Endothelial cell of umbilical vein (primary cell): ENCODE measurements at regions not wholly inside any gene's neighbourhood (a gene's known extent, or its start where the extent isn't known, plus 50 kb on each side); places are given as distances from the start of the nearest gene placed in this dataset.

Experiments used
- BruUV-seq: library from RNA; stranded (reverse); fragments of 400-500 nt; replicated peaks from 2 replicates; lab custom pipeline; 2021; lab: Mats Ljungman, UMichigan
- CTCF ChIA-PET: fragments of 300-600, 350-600 bp; sonication (Branson Sonifier 250); formaldehyde crosslinking; loops from one replicate; lab custom pipeline; 2021; ENCODE audit warnings: antibody characterized with exemption, inconsistent platforms; lab: Charles Lee
- POLR2A ChIA-PET: fragments of 300-600, 350-600 bp; sonication (Branson Sonifier 250); formaldehyde crosslinking; loops from one replicate; lab custom pipeline; 2021; ENCODE audit warnings: antibody characterized with exemption, inconsistent platforms; lab: Charles Lee
- DNase-seq: peaks from one replicate; pipeline ENCODE4 v3.0.0-alpha.2; 2011; ENCODE audit warnings: low read depth, low spot score
- FAIRE-seq: peaks from 2 replicates; lab custom pipeline; 2011; peaks lifted over from hg19 to GRCh38; lab: Jason Lieb, UNC
- H2AFZ ChIP-seq: 2 replicates; pipeline ENCODE4 v1.6.0; 2012; ENCODE audit warnings: low read depth, low read length, control low read depth, inconsistent platforms
- H3K27ac ChIP-seq: 2 replicates; pipeline ENCODE4 v1.5.1; 2011; ENCODE audit warnings: low read depth, mild to moderate bottlenecking, control low read depth, low read length, moderate library complexity; ENCODE audit not compliant: insufficient read depth
- H3K27me3 ChIP-seq, 2 experiments: 2 replicates each; pipeline versions ENCODE4 v1.6.0 to v1.6.1; 2011; ENCODE audit warnings: low read length in 2 of 2, mixed read lengths in 1 of 2; ENCODE audit not compliant: control insufficient read depth in 2 of 2, insufficient read depth in 2 of 2
- H3K36me3 ChIP-seq, 2 experiments: 2 replicates in 1 of 2; 3 replicates in 1 of 2; pipeline ENCODE4 v1.5.1; 2011; ENCODE audit warnings: low read length in 2 of 2, mild to moderate bottlenecking in 1 of 2, moderate library complexity in 1 of 2; ENCODE audit not compliant: control insufficient read depth in 2 of 2, insufficient read depth in 2 of 2; ENCODE audit errors: extremely low read depth in 1 of 2
- H3K4me1 ChIP-seq: 3 replicates; pipeline ENCODE4 v1.5.1; 2011; ENCODE audit warnings: mild to moderate bottlenecking, low read length; ENCODE audit not compliant: control insufficient read depth, insufficient read depth; ENCODE audit errors: extremely low read depth
- H3K4me2 ChIP-seq: 2 replicates; pipeline ENCODE4 v1.6.1; 2011; ENCODE audit warnings: low read length, control low read depth, mixed read lengths; ENCODE audit not compliant: insufficient read depth
- H3K4me3 ChIP-seq, 3 experiments: fragments of 200-600 bp in 1 of 3; sonication (generic), shearing (Covaris generic) in 1 of 3; replicated peaks in 1 of 3; 2 replicates each; pipeline ENCODE4 v1.5.1; 2011 to 2016; ENCODE audit warnings: control low read depth in 3 of 3, low read length in 3 of 3, mild to moderate bottlenecking in 2 of 3, inconsistent platforms in 1 of 3, low read depth in 1 of 3, moderate library complexity in 1 of 3; ENCODE audit not compliant: insufficient read depth in 1 of 3
- H3K79me2 ChIP-seq: 2 replicates; pipeline ENCODE4 v1.6.0; 2012; ENCODE audit warnings: low read length, inconsistent platforms; ENCODE audit not compliant: control insufficient read depth, insufficient read depth
- H3K9ac ChIP-seq: replicated peaks from 2 replicates; pipeline ENCODE3; 2011; ENCODE audit warnings: low read length, control low read depth; ENCODE audit not compliant: insufficient read depth; ENCODE audit errors: extremely low read depth
- H3K9me1 ChIP-seq: replicated peaks from 3 replicates; pipeline ENCODE4 v1.6.0; 2011; ENCODE audit warnings: mild to moderate bottlenecking, low read length; ENCODE audit not compliant: control insufficient read depth, insufficient read depth; ENCODE audit errors: extremely low read depth
- H3K9me3 ChIP-seq: replicated peaks from 2 replicates; pipeline ENCODE4 v1.5.1; 2012; ENCODE audit warnings: low read length, inconsistent platforms; ENCODE audit not compliant: control insufficient read depth, insufficient read depth
- H4K20me1 ChIP-seq: replicated peaks from 2 replicates; pipeline ENCODE3; 2011; ENCODE audit warnings: mild to moderate bottlenecking, low read length; ENCODE audit not compliant: control insufficient read depth, insufficient read depth; ENCODE audit errors: extremely low read depth
- FOS ChIP-seq: IDR thresholded peaks from 2 replicates; pipeline ENCODE4 v1.6.1; 2011; ENCODE audit warnings: mild to moderate bottlenecking, low read length, moderate library complexity, borderline replicate concordance; ENCODE audit not compliant: insufficient read depth
- GATA2 ChIP-seq: IDR thresholded peaks from 2 replicates; pipeline ENCODE4 v1.7.0; 2011; ENCODE audit warnings: low read depth, mild to moderate bottlenecking, moderate library complexity, mixed read lengths, low read length; ENCODE audit not compliant: insufficient read length, insufficient read depth
- MYC ChIP-seq: IDR thresholded peaks from one replicate; pipeline ENCODE4 v1.6.1; 2011; ENCODE audit warnings: mild to moderate bottlenecking, low read depth, low read length
- POLR2A ChIP-seq: IDR thresholded peaks from 2 replicates; pipeline ENCODE4 v1.6.1; 2012; ENCODE audit warnings: low read depth, mild to moderate bottlenecking, control low read depth, low read length
- POLR2AphosphoS5 ChIP-seq: IDR thresholded peaks from 2 replicates; pipeline ENCODE4 v1.6.1; 2012; ENCODE audit warnings: low read depth, mild to moderate bottlenecking, control low read depth, low read length, moderate library complexity; ENCODE audit not compliant: insufficient read depth
- dilution Hi-C: fragments of 300-500 bp; cut with MboI; formaldehyde crosslinking; loops from one replicate; pipeline ENCODE4 v1.15.0; 2019; ENCODE audit warnings: low sequenced_read_pairs; ENCODE audit not compliant: extremely low pct_ligation_motif_present
- intact Hi-C: fragments of 100-400 bp; cut with micrococcal nuclease; formaldehyde crosslinking; loops from one replicate; pipeline ENCODE4 v1.10.0; 2022
- TF ChIP-seq, protein P1 (sequence below), 2 donors: IDR thresholded peaks; 1 replicate in 1 of 2; 2 replicates in 1 of 2; pipeline ENCODE4 v1.5.1; 2011; ENCODE audit warnings: low read length in 2 of 2, mild to moderate bottlenecking in 2 of 2, moderate library complexity in 2 of 2, control low read depth in 1 of 2, inconsistent platforms in 1 of 2, low read depth in 1 of 2; ENCODE audit not compliant: insufficient read depth in 1 of 2; ENCODE audit errors: extremely low read depth in 1 of 2

DNA sequence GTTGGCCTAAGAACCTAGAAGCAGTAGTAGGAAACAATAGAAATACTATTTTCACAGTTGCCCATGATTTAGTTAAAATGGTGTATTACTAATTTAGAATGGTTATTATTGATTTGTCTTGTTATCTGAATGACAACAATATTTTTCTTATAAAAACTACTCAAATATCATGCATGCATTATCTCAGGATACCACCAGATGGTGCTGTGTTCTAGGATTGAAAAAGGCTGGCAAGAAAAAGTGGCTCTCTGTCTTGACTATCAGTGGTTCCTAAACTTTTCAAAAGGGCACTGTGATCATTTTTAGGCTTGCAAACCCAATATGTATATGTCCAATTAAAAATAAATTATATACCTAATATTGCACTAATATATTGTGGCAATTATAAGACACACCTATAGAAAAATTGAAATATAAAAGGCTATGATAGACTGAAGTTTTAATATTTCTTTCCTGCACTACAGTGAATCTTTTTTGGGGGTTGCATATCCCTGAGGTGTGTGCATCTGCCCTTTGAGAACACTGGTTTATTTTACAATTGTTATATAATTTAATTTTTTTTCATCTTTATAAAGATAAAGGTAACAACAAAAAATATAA, 131.7 kb upstream of the MLIP start:
- no peaks in the 10 kb centered on the region for H3K9me1 ChIP-seq
- no peak overlapping the region for H3K4me3 ChIP-seq
- H3K9me3 ChIP-seq, result no peaks in the 10 kb centered on the region
- H4K20me1 ChIP-seq, result no peaks in the 10 kb centered on the region
- no peak overlapping the region for H3K4me2 ChIP-seq
- no peaks in the 10 kb centered on the region for H3K27me3 ChIP-seq
- H3K4me1 ChIP-seq, result peaks cover 10% of the 10 kb centered on the region
- no peaks in the 10 kb centered on the region for H3K79me2 ChIP-seq
- FAIRE-seq (no peak), DNase-seq (peak; percentile 64)
- H3K9ac ChIP-seq, result no peak overlapping the region
- TF ChIP-seq, protein P1, sequence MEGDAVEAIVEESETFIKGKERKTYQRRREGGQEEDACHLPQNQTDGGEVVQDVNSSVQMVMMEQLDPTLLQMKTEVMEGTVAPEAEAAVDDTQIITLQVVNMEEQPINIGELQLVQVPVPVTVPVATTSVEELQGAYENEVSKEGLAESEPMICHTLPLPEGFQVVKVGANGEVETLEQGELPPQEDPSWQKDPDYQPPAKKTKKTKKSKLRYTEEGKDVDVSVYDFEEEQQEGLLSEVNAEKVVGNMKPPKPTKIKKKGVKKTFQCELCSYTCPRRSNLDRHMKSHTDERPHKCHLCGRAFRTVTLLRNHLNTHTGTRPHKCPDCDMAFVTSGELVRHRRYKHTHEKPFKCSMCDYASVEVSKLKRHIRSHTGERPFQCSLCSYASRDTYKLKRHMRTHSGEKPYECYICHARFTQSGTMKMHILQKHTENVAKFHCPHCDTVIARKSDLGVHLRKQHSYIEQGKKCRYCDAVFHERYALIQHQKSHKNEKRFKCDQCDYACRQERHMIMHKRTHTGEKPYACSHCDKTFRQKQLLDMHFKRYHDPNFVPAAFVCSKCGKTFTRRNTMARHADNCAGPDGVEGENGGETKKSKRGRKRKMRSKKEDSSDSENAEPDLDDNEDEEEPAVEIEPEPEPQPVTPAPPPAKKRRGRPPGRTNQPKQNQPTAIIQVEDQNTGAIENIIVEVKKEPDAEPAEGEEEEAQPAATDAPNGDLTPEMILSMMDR (IDR thresholded peaks at IDR 0.05; ENCODE audit: extremely low read depth in 1 of 2, insufficient read depth in 1 of 2, low read depth in 1 of 2, low read length in 2 of 2), result peak; percentile 50 to 54
- no peak for TF ChIP-seq GATA2
- no TSS peak for BruUV-seq
- H3K36me3 ChIP-seq, result no peaks in the 10 kb centered on the region
- H2AFZ ChIP-seq, result no peak overlapping the region
- POLR2A ChIA-PET, result no interaction called here
- H3K27ac ChIP-seq, result no peak overlapping the region
- dilution Hi-C loops (no loop called here), intact Hi-C loops (loop anchor here (1.0 to 10.0 kb wide), 5 partner anchors 455 to 1262 kb away; no protein-coding TSS in a partner anchor)
- CTCF ChIA-PET, result interaction anchor here (1.5 kb wide), 1 partner anchor 261 kb away, joined by 5 read pairs; no protein-coding TSS in a partner anchor

DNA sequence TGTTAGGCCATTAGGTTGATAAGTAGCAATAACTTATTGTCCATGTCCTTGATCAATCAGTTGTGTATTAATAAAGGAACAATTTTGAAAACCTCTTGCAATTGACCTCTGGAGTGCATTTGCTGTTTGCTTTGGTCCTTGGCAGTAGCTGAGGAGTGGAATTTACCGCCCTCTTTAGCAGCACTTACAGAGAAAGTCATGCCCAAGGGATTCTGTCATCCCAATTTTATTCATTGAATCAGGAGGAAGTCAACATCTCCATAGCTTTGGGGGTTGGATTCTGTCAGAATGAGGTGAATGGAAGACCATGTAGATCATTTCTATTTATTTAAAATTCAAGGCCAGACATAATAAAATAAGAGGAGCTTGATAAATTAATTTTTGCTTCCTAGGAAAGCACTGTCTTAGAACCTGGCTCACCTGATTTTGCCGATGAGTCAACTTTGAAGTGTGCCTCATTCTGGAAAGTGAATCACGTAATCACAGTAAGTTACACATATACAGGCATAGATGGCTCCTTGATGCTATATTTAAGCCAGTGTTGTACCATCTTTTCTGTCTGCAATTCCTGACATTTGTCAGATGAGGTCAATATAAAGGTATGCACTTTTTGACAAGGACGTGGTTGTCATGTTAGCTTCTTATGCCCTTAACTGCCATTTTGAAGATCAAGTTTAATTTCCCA, 128.7 kb upstream of the MLIP start:
- Histone ChIP-seq H3K4me3 (no peak overlapping the region), H3K9me1 (no peaks in the 10 kb centered on the region), H3K79me2 (no peaks in the 10 kb centered on the region), H3K4me2 (no peak overlapping the region), H3K9me3 (no peaks in the 10 kb centered on the region), H3K27ac (no peak overlapping the region), H3K9ac (no peak overlapping the region), H3K36me3 (no peaks in the 10 kb centered on the region), H4K20me1 (no peaks in the 10 kb centered on the region), H3K27me3 (no peaks in the 10 kb centered on the region), H3K4me1 (peaks cover 13% of the 10 kb centered on the region), H2AFZ (no peak overlapping the region)
- intact Hi-C loops (loop anchor here (10.0 kb wide), 3 partner anchors 452 to 1012 kb away; no protein-coding TSS in a partner anchor), dilution Hi-C loops (no loop called here)
- ChIA-PET POLR2A (no interaction called here), CTCF (interaction anchor here (0.7 to 2.7 kb wide), 3 partner anchors 10 to 1087 kb away, joined by 3 to 9 read pairs (median 3); no protein-coding TSS in a partner anchor)
- no peak for DNase-seq
- no TSS peak for BruUV-seq
- no peak for TF ChIP-seq MYC
- no peak for TF ChIP-seq FOS
- TF ChIP-seq POLR2AphosphoS5, result no peak
- no peak for TF ChIP-seq GATA2
- no peak for TF ChIP-seq POLR2A
- no peak for FAIRE-seq
